Tibial artery (tissue), 4 donors: ENCODE measurements at regions not wholly inside any gene's neighbourhood (a gene's known extent, or its start where the extent isn't known, plus 50 kb on each side); places are given as distances from the start of the nearest gene placed in this dataset.

Experiments
- DNase-seq, 2 donors: peaks; one replicate each; pipeline ENCODE4 v3.0.0-alpha.2; 2019
- H3K27ac ChIP-seq, 2 donors: fragments of 200-600 bp; sonication (generic) in 1 of 2; 1 replicate in 1 of 2; 2 replicates in 1 of 2; pipeline ENCODE4 v1.5.1; 2018 to 2019; ENCODE audit warnings: mild to moderate bottlenecking in 1 of 2
- H3K27me3 ChIP-seq, 2 donors: fragments of 200-600 bp; sonication (generic) in 1 of 2; one replicate each; pipeline versions ENCODE4 v1.5.1 to v1.6.0; 2016 to 2019
- H3K36me3 ChIP-seq, 3 donors: fragments of 200-600 bp; sonication (generic) in 2 of 3; one replicate each; pipeline ENCODE4 v1.5.1; 2016 to 2019; ENCODE audit warnings: mild to moderate bottlenecking in 2 of 3
- H3K4me1 ChIP-seq, 4 donors: fragments of 200-600 bp; sonication (generic) in 2 of 4; 1 replicate in 3 of 4; 2 replicates in 1 of 4; pipeline ENCODE4 v1.5.1; 2016 to 2019
- H3K4me3 ChIP-seq, 2 donors: fragments of 200-600 bp; sonication (generic) in 1 of 2; 1 replicate in 1 of 2; 2 replicates in 1 of 2; pipeline ENCODE4 v1.5.1; 2018 to 2019; ENCODE audit warnings: mild to moderate bottlenecking in 2 of 2
- H3K9me3 ChIP-seq, 3 donors: fragments of 200-600 bp; sonication (generic) in 1 of 3; one replicate each; pipeline ENCODE4 v1.5.1; 2016 to 2019
- CTCF ChIP-seq, 2 experiments: fragments of 200-600 bp in 1 of 2; fragments of 450-650 bp in 1 of 2; IDR thresholded peaks; one replicate each; pipeline ENCODE4 v1.5.1; 2017 to 2019; ENCODE audit warnings: antibody characterized with exemption in 2 of 2, mild to moderate bottlenecking in 1 of 2, moderate library complexity in 1 of 2
- intact Hi-C: fragments of 100-400 bp; cut with DNase I; formaldehyde crosslinking; loops from one replicate; pipeline ENCODE4 v1.15.0; 2023; ENCODE audit warnings: low total_unique reads

GRCh38 chr12:77555074-77555473 lies 275.6 kb upstream of the NAV3 start:
- Histone ChIP-seq H3K4me1 (no peaks in the 10 kb centered on the region), H3K36me3 (no peaks in the 10 kb centered on the region), H3K27me3 (no peaks in the 10 kb centered on the region), H3K9me3 (no peaks in the 10 kb centered on the region), H3K4me3 (no peak overlapping the region), H3K27ac (no peak overlapping the region)
- no peak for TF ChIP-seq CTCF (IDR thresholded peaks at IDR 0.05)
- intact Hi-C loops: no loop called here
- DNase-seq: no peak

GRCh38 chr12:77553976-77554619 lies 276.6 kb upstream of the NAV3 start:
- no peaks in the 10 kb centered on the region for H3K4me1 ChIP-seq
- H3K4me3 ChIP-seq: no peak overlapping the region
- no peaks in the 10 kb centered on the region for H3K36me3 ChIP-seq
- no peak for DNase-seq
- no peaks in the 10 kb centered on the region for H3K9me3 ChIP-seq
- intact Hi-C loops: no loop called here
- H3K27me3 ChIP-seq: no peaks in the 10 kb centered on the region
- H3K27ac ChIP-seq: no peak overlapping the region
- TF ChIP-seq CTCF (IDR thresholded peaks at IDR 0.05): no peak

- no peak overlapping the region for H3K27ac ChIP-seq
- no peaks in the 10 kb centered on the region for H3K27me3 ChIP-seq
- TF ChIP-seq CTCF (IDR thresholded peaks at IDR 0.05): no peak
- H3K4me3 ChIP-seq: no peak overlapping the region
- H3K4me1 ChIP-seq: no peaks in the 10 kb centered on the region
- DNase-seq: no peak
- intact Hi-C loops: no loop called here
- no peaks in the 10 kb centered on the region for H3K9me3 ChIP-seq
- no peaks in the 10 kb centered on the region for H3K36me3 ChIP-seq
These were observed 281.1 kb upstream of the NAV3 start for GRCh38 chr12:77549383-77550128.

- intact Hi-C loops: no loop called here
- no peaks in the 10 kb centered on the region for H3K4me1 ChIP-seq
- H3K36me3 ChIP-seq: no peaks in the 10 kb centered on the region
- no peaks in the 10 kb centered on the region for H3K27me3 ChIP-seq
- no peak for TF ChIP-seq CTCF (IDR thresholded peaks at IDR 0.05)
- no peak overlapping the region for H3K4me3 ChIP-seq
- DNase-seq: no peak
- H3K9me3 ChIP-seq: no peaks in the 10 kb centered on the region
- H3K27ac ChIP-seq: no peak overlapping the region
These were observed 281.9 kb upstream of the NAV3 start for GRCh38 chr12:77548797-77549196.

- Histone ChIP-seq H3K9me3 (no peaks in the 10 kb centered on the region), H3K27ac (no peak overlapping the region), H3K36me3 (no peaks in the 10 kb centered on the region), H3K27me3 (no peaks in the 10 kb centered on the region), H3K4me3 (no peak overlapping the region), H3K4me1 (no peaks in the 10 kb centered on the region)
- DNase-seq: no peak
- intact Hi-C loops: no loop called here
- TF ChIP-seq CTCF (IDR thresholded peaks at IDR 0.05): no peak
These were observed 290.6 kb upstream of the NAV3 start for GRCh38 chr12:77540097-77540496.
